ENCODE measurements at regions not wholly inside any gene's neighbourhood (a gene's known extent, or its start where the extent isn't known, plus 50 kb on each side); places are given as distances from the start of the nearest gene placed in this dataset.
A peak's percentile ranks its signal among the peaks of the same experiment; 100 is the strongest.

GRCh38 chr2:54042897-54043620, 72.3 kb upstream of the PSME4 start:
- Histone ChIP-seq H3K4me3 (no peak overlapping the region), H3K9me3 (no peaks in the 10 kb centered on the region), H3K4me1 (peaks cover 0 to 11% (median 3%) of the 10 kb centered on the region in 4 donors), H3K27ac (peak overlapping the region in 1 of 4 donors; percentile 14), H3K36me3 (no peaks in the 10 kb centered on the region), H3K27me3 (no peaks in the 10 kb centered on the region)
- intact Hi-C loops (cut with DNase I; ENCODE audit: low total_unique reads): no loop called here
- 80 to 85% methylated on average over 1 to 2 of the region's 2 CpGs for WGBS, 2 donors (ENCODE audit: low coverage in 1 of 2)
- no peak for DNase-seq
- in situ Hi-C loops (cut with MboI; ENCODE audit: low pct_ligation_motif_present in 1 of 4, low pct_unique_long_range_greater_than_20kb in 1 of 4, low sequenced_read_pairs in 3 of 4): no loop called here
- no peak for TF ChIP-seq EP300 (IDR thresholded peaks at IDR 0.05; ENCODE audit: low read depth)
- no peak for TF ChIP-seq POLR2AphosphoS5 (IDR thresholded peaks at IDR 0.05)
- no peak for TF ChIP-seq CTCF (IDR thresholded peaks at IDR 0.05)
- no peak for TF ChIP-seq POLR2A (IDR thresholded peaks at IDR 0.05)

GRCh38 chr2:54042341-54042740, 71.5 kb upstream of the PSME4 start:
- intact Hi-C loops (cut with DNase I; ENCODE audit: low total_unique reads): no loop called here
- H3K27ac ChIP-seq: peak overlapping the region in 2 of 4 donors; percentile 3 to 14

GRCh38 chr2:54041135-54041534, 70.3 kb upstream of the PSME4 start:
- Histone ChIP-seq H3K9me3 (no peaks in the 10 kb centered on the region), H3K4me1 (peaks cover 0 to 11% (median 3%) of the 10 kb centered on the region in 4 donors), H3K27me3 (no peaks in the 10 kb centered on the region), H3K27ac (no peak overlapping the region), H3K4me3 (no peak overlapping the region), H3K36me3 (no peaks in the 10 kb centered on the region)
- intact Hi-C loops (cut with DNase I; ENCODE audit: low total_unique reads): no loop called here
- no peak for DNase-seq
- TF ChIP-seq EP300 (IDR thresholded peaks at IDR 0.05; ENCODE audit: low read depth) (no peak), POLR2A (IDR thresholded peaks at IDR 0.05) (no peak), CTCF (IDR thresholded peaks at IDR 0.05) (no peak), POLR2AphosphoS5 (IDR thresholded peaks at IDR 0.05) (no peak)
- 96% methylated on average over 4 of the region's 4 CpGs; no CpG with 5 or more reads in 1 of the 2 donors for WGBS, 2 donors (ENCODE audit: low coverage in 1 of 2)
- in situ Hi-C loops (cut with MboI; ENCODE audit: low pct_ligation_motif_present in 1 of 4, low pct_unique_long_range_greater_than_20kb in 1 of 4, low sequenced_read_pairs in 3 of 4): no loop called here

More at GRCh38 chr2:54042341-54042740, 71.5 kb upstream of the PSME4 start:
- no peaks in the 10 kb centered on the region for H3K27me3 ChIP-seq
- H3K4me1 ChIP-seq: peaks cover 0 to 11% (median 3%) of the 10 kb centered on the region in 4 donors
- no peak for DNase-seq
- no peak overlapping the region for H3K4me3 ChIP-seq
- 37 to 69% methylated on average over 2 of the region's 2 CpGs for WGBS, 2 donors (ENCODE audit: low coverage in 1 of 2)
- H3K36me3 ChIP-seq: no peaks in the 10 kb centered on the region
- no peak for TF ChIP-seq CTCF (IDR thresholded peaks at IDR 0.05)
- TF ChIP-seq POLR2A (IDR thresholded peaks at IDR 0.05): no peak
- no peak for TF ChIP-seq EP300 (IDR thresholded peaks at IDR 0.05; ENCODE audit: low read depth)
- no peak for TF ChIP-seq POLR2AphosphoS5 (IDR thresholded peaks at IDR 0.05)
- no peaks in the 10 kb centered on the region for H3K9me3 ChIP-seq
- in situ Hi-C loops (cut with MboI; ENCODE audit: low pct_ligation_motif_present in 1 of 4, low pct_unique_long_range_greater_than_20kb in 1 of 4, low sequenced_read_pairs in 3 of 4): no loop called here

GRCh38 chr2:54040685-54041084, 69.9 kb upstream of the PSME4 start:
- H3K27ac ChIP-seq: no peak overlapping the region
- no peak for DNase-seq
- TF ChIP-seq POLR2A (IDR thresholded peaks at IDR 0.05): no peak
- TF ChIP-seq POLR2AphosphoS5 (IDR thresholded peaks at IDR 0.05): no peak
- TF ChIP-seq CTCF (IDR thresholded peaks at IDR 0.05): no peak
- no peak for TF ChIP-seq EP300 (IDR thresholded peaks at IDR 0.05; ENCODE audit: low read depth)
- peaks cover 0 to 11% (median 3%) of the 10 kb centered on the region in 4 donors for H3K4me1 ChIP-seq
- no peaks in the 10 kb centered on the region for H3K9me3 ChIP-seq
- no peak overlapping the region for H3K4me3 ChIP-seq
- intact Hi-C loops (cut with DNase I; ENCODE audit: low total_unique reads): no loop called here
- in situ Hi-C loops (cut with MboI; ENCODE audit: low pct_ligation_motif_present in 1 of 4, low pct_unique_long_range_greater_than_20kb in 1 of 4, low sequenced_read_pairs in 3 of 4): no loop called here
- WGBS, 2 donors (ENCODE audit: low coverage in 1 of 2): 92 to 100% methylated on average over 1 of the region's 1 CpG
- H3K27me3 ChIP-seq: no peaks in the 10 kb centered on the region
- no peaks in the 10 kb centered on the region for H3K36me3 ChIP-seq

All from transverse colon (tissue), 4 donors.